ENCODE measurements at regions not wholly inside any gene's neighbourhood (a gene's known extent, or its start where the extent isn't known, plus 50 kb on each side); places are given as distances from the start of the nearest gene placed in this dataset.

DNA sequence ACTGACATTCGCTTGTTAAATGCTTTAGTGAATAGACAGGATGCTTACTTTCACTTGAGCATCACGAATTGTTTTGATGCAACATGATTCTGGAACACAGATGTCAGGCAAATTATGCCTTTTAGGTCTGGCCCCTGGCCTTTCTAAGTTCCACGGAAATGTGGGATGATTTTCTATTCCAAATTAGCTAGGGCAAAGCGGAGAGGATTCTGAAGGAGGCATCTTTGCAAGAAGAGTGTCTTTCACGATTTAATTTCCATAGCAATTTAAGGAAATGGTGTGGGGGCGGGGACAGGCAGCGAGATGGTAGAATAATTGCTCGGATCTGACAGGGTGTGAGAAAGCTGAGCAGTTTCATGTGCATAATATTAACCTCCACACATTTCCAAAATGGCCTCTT, 238.5 kb upstream of the KCNMB2 start:
- TF ChIP-seq, protein P1, sequence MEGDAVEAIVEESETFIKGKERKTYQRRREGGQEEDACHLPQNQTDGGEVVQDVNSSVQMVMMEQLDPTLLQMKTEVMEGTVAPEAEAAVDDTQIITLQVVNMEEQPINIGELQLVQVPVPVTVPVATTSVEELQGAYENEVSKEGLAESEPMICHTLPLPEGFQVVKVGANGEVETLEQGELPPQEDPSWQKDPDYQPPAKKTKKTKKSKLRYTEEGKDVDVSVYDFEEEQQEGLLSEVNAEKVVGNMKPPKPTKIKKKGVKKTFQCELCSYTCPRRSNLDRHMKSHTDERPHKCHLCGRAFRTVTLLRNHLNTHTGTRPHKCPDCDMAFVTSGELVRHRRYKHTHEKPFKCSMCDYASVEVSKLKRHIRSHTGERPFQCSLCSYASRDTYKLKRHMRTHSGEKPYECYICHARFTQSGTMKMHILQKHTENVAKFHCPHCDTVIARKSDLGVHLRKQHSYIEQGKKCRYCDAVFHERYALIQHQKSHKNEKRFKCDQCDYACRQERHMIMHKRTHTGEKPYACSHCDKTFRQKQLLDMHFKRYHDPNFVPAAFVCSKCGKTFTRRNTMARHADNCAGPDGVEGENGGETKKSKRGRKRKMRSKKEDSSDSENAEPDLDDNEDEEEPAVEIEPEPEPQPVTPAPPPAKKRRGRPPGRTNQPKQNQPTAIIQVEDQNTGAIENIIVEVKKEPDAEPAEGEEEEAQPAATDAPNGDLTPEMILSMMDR (IDR thresholded peaks at IDR 0.05), result no peak
- H3K4me3 ChIP-seq, result no peak overlapping the region
- H3K4me1 ChIP-seq, result no peaks in the 10 kb centered on the region
- H3K36me3 ChIP-seq, result no peaks in the 10 kb centered on the region
- no peak overlapping the region for H3K27ac ChIP-seq
- no peak for DNase-seq (ENCODE audit: low spot score)
- no peaks in the 10 kb centered on the region for H3K27me3 ChIP-seq
- no peaks in the 10 kb centered on the region for H3K9me3 ChIP-seq

DNA sequence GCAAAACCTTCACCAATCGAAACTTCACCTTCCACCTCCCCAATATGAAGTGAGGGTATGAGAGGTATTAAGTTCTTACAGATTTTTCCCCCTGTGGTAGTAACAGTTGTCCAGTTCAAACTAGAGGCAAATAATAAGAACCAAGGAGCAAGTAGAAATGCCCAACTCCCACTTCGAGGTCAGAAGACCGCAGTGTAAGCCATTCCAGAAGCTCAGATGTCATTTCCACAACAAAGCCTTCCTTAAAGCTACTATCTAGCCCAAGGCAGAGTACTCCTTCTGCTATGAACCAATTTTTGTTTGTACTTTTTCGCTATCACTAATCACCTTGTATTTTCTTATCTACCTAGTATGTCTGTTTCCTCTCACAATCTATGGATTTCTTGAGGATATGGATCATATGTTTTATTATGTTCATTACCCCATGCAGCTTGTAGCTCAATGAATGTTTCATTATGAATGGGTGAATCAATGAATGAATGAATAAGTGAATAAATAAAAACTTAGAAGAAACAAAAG, 235.7 kb upstream of the KCNMB2 start:
- Histone ChIP-seq H3K27ac (no peak overlapping the region), H3K9me3 (peaks cover 0 to 8% of the 10 kb centered on the region in 2 donors), H3K4me1 (no peaks in the 10 kb centered on the region), H3K36me3 (no peaks in the 10 kb centered on the region), H3K4me3 (no peak overlapping the region), H3K27me3 (no peaks in the 10 kb centered on the region)
- no peak for DNase-seq (ENCODE audit: low spot score)
- TF ChIP-seq, protein P1 (IDR thresholded peaks at IDR 0.05), result no peak

DNA sequence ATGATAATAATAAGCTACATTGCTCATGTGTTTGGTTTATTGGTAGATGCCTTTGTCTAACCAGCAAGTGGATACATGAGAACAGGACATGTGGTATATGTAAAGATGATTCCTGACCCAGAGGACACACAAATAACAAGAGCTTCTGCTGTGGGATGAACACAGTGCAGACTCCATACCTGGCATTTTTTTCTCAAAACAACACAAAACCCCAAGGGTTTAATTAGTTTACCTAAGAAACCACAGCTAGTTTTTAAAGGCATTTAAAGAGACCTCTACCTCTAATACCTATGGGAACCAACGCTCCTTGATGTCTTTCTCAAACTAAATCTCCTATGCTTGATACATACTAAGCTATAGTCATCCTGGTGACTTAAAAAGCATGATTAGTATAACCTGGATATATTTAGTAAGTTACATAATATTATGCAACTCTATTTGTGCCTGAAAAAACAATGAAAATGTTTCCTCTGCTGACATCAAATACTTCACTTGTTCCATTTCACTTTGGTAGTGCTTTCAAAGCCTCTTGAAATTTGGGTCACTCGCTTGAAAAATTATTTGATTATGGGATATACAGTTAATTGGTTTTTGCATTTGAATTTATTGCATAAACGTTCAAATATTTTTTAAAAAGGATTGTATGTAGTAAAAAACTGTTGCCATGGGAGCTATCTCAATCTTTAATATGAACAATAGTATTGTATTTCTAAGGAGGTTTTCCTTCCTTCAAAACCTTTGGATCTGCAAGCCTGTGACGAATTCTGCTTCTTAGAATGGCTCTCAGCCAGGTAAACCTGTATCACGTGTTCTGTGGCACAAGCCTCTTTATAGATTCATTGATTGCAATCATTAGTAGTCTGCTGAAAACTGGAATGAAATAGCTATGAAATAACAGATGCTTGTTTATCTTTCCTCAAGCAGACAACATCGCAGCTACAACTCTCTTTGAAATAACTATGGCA, 233.0 kb upstream of the KCNMB2 start:
- Histone ChIP-seq H3K9me3 (peaks cover 0 to 8% of the 10 kb centered on the region in 2 donors), H3K27me3 (no peaks in the 10 kb centered on the region), H3K27ac (no peak overlapping the region), H3K4me1 (no peaks in the 10 kb centered on the region), H3K36me3 (no peaks in the 10 kb centered on the region), H3K4me3 (no peak overlapping the region)
- DNase-seq (ENCODE audit: low spot score), result no peak
- TF ChIP-seq, protein P1 (IDR thresholded peaks at IDR 0.05), result no peak

DNA sequence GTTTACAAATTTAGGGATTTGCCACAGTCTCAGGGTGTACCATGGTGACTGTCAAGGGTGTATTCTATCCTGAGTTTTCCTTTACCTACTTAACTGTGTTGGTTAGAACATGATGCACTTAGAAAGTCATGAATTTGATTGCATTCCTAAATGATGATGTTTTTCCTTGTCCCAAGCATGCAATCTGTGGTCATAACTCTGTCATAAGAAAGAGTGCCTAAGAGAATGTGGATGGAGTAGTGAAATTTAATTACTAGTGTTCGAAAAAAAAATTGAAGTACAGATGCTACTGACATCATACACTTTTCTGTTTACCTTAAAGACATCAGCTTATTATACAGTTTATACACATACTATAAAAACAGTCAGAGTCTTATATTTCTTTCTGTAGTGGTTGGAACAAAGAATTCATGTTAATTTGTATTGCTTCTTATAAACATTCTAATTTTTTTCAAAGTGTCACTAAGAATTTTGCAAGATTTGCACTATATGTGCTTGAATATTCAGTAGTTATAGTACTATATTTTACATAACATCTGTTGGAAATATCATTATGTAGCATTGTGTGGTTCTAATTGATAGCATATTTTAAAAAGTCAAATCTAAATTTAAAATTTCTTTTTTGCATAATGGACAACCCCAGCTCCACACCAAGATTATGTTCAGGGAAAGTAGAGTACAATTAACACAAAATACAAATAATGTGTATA, 231.3 kb upstream of the KCNMB2 start:
- Histone ChIP-seq H3K36me3 (no peaks in the 10 kb centered on the region), H3K9me3 (peaks cover 0 to 8% of the 10 kb centered on the region in 2 donors), H3K4me3 (no peak overlapping the region), H3K27me3 (no peaks in the 10 kb centered on the region), H3K27ac (no peak overlapping the region), H3K4me1 (no peaks in the 10 kb centered on the region)
- DNase-seq (ENCODE audit: low spot score), result no peak
- TF ChIP-seq, protein P1 (IDR thresholded peaks at IDR 0.05), result no peak

DNA sequence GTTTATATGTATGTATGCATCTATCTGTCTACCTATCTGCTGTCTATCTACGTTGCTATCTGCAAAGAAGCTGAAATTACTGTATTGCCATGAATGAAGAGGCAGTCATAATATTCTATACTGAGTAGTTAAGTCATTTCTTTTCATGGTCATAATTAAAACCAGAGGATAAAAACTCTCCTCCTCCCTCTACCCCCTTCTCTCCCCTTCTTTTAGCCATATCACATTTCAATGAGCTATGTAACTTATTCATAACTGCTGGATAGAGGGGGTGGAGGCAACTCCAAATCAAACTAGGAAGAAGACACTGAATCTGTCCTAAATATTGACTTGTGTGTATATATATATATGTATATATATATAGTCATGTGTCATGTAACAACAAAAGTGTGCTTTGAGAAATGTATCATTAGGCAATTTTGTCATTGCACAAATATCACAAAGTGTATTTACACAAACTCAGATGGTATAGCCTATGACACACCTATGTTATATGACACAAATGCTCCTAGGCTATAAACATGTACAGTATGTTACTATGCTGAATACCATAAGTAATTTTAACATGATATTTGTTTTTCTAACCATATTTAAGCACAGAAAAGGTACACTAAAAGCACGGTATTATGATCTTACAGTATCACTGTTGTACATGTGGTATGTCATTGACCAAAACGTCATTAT, 229.7 kb upstream of the KCNMB2 start:
- no peaks in the 10 kb centered on the region for H3K4me1 ChIP-seq
- TF ChIP-seq, protein P1 (IDR thresholded peaks at IDR 0.05), result no peak
- no peak for DNase-seq (ENCODE audit: low spot score)
- H3K27me3 ChIP-seq, result no peaks in the 10 kb centered on the region
- no peak overlapping the region for H3K27ac ChIP-seq
- H3K4me3 ChIP-seq, result no peak overlapping the region
- peaks cover 0 to 8% of the 10 kb centered on the region in 2 donors for H3K9me3 ChIP-seq
- no peaks in the 10 kb centered on the region for H3K36me3 ChIP-seq
